GM23338 (cell line): ENCODE measurements at regions not wholly inside any gene's neighbourhood (a gene's known extent, or its start where the extent isn't known, plus 50 kb on each side); places are given as distances from the start of the nearest gene placed in this dataset.

Experiments used
- ATAC-seq: fragments of 200-7000 bp; cut with Tn5 transposase; 3 replicates; pipeline ENCODE4 v1.9.1; 2020
- DNase-seq: peaks from one replicate; pipeline ENCODE4 v3.0.0-alpha.2; 2015; ENCODE audit warnings: low spot score
- H2AFZ ChIP-seq: fragments of 200-600 bp; sonication (generic); 2 replicates; pipeline ENCODE4 v1.8.0; 2016; ENCODE audit warnings: antibody characterized with exemption, mild to moderate bottlenecking, moderate library complexity
- H3F3A ChIP-seq: fragments of 200-600 bp; sonication (generic); replicated peaks from 2 replicates; pipeline ENCODE4 v1.8.0; 2017; ENCODE audit warnings: antibody characterized with exemption, mixed run types, low read depth
- H3K27ac ChIP-seq: fragments of 200-600 bp; sonication (generic); 2 replicates; pipeline ENCODE4 v1.6.1; 2016; ENCODE audit warnings: low read depth
- H3K27me3 ChIP-seq: fragments of 200-600 bp; sonication (generic); 2 replicates; pipeline ENCODE4 v1.8.0; 2016; ENCODE audit warnings: mild to moderate bottlenecking, mixed run types, moderate library complexity; ENCODE audit not compliant: insufficient read depth
- H3K36me3 ChIP-seq: fragments of 200-600 bp; sonication (generic); 2 replicates; pipeline ENCODE4 v1.8.0; 2016; ENCODE audit warnings: mild to moderate bottlenecking; ENCODE audit not compliant: insufficient read depth
- H3K4me1 ChIP-seq: fragments of 200-600 bp; sonication (generic); 2 replicates; pipeline ENCODE4 v1.8.0; 2016; ENCODE audit warnings: mild to moderate bottlenecking, moderate library complexity; ENCODE audit not compliant: insufficient read depth
- H3K4me2 ChIP-seq: fragments of 200-600 bp; sonication (generic); 2 replicates; pipeline ENCODE4 v1.7.1; 2017; ENCODE audit warnings: mixed run types
- H3K4me3 ChIP-seq: fragments of 200-600 bp; sonication (generic); 2 replicates; pipeline ENCODE4 v1.6.1; 2016; ENCODE audit warnings: mixed run types
- H3K79me2 ChIP-seq: fragments of 200-600 bp; sonication (generic); replicated peaks from 2 replicates; pipeline ENCODE4 v1.8.0; 2017; ENCODE audit warnings: mild to moderate bottlenecking; ENCODE audit not compliant: insufficient read depth
- H3K9me2 ChIP-seq: fragments of 200-600 bp; sonication (generic); 2 replicates; pipeline ENCODE4 v1.8.0; 2017; ENCODE audit not compliant: insufficient read depth
- H4K20me1 ChIP-seq: fragments of 200-600 bp; sonication (generic); replicated peaks from 2 replicates; pipeline ENCODE4 v1.8.0; 2017; ENCODE audit warnings: mild to moderate bottlenecking; ENCODE audit not compliant: insufficient read depth
- H3K27ac Mint-ChIP-seq: 2 replicates; pipeline ENCODE4 v1.8.0; 2020; ENCODE audit warnings: inconsistent platforms, mild to moderate bottlenecking, moderate library complexity, mixed read lengths
- H3K27me3 Mint-ChIP-seq: 3 replicates; pipeline ENCODE4 v1.8.0; 2022; ENCODE audit warnings: low read depth, mild to moderate bottlenecking, moderate library complexity, mixed read lengths, inconsistent platforms; ENCODE audit not compliant: insufficient read depth, poor library complexity
- H3K36me3 Mint-ChIP-seq: 3 replicates; pipeline ENCODE4 v1.8.0; 2021; ENCODE audit warnings: low read depth, mild to moderate bottlenecking, inconsistent platforms, moderate library complexity, mixed read lengths
- H3K4me1 Mint-ChIP-seq: 3 replicates; pipeline ENCODE4 v1.8.0; 2020; ENCODE audit warnings: mild to moderate bottlenecking, inconsistent platforms, mixed read lengths
- H3K4me3 Mint-ChIP-seq: 3 replicates; pipeline ENCODE4 v1.8.0; 2021; ENCODE audit warnings: moderate library complexity, mild to moderate bottlenecking, inconsistent platforms, mixed read lengths
- H3K9me3 Mint-ChIP-seq: 3 replicates; pipeline ENCODE4 v1.8.0; 2020; ENCODE audit warnings: moderate library complexity, mild to moderate bottlenecking, inconsistent platforms, mixed read lengths
- CREB1 ChIP-seq: fragments of 250-450 bp; sonication (Bioruptor Pico); IDR thresholded peaks from 2 replicates; pipeline ENCODE4 v1.5.0; 2020; ENCODE audit warnings: low read depth, mild to moderate bottlenecking, moderate library complexity
- ETS1 ChIP-seq: IDR thresholded peaks from 2 replicates; pipeline ENCODE4 v1.6.1; 2016; ENCODE audit warnings: antibody characterized with exemption
- EZH2 ChIP-seq: fragments of 200-600 bp; sonication (generic); IDR thresholded peaks from one replicate; pipeline ENCODE4 v1.8.0; 2017; ENCODE audit warnings: antibody characterized with exemption, mild to moderate bottlenecking, low read depth; ENCODE audit not compliant: unreplicated experiment
- NANOG ChIP-seq: IDR thresholded peaks from 2 replicates; pipeline ENCODE4 v1.6.1; 2016; ENCODE audit warnings: antibody characterized with exemption, borderline replicate concordance
- REST ChIP-seq: IDR thresholded peaks from one replicate; pipeline ENCODE4 v1.6.1; 2018; ENCODE audit warnings: antibody characterized with exemption; ENCODE audit not compliant: unreplicated experiment
- STAT1 ChIP-seq: IDR thresholded peaks from one replicate; pipeline ENCODE4 v1.6.1; 2016; ENCODE audit warnings: antibody characterized with exemption; ENCODE audit not compliant: unreplicated experiment
- ZNF114 ChIP-seq: fragments of 250-450 bp; sonication (Bioruptor Pico); IDR thresholded peaks from 2 replicates; pipeline ENCODE4 v1.5.0; 2020; ENCODE audit warnings: mild to moderate bottlenecking, moderate library complexity

- no peak for TF ChIP-seq REST
These were observed 329.0 kb downstream of the GBE1 start (continued) for GRCh38 chr3:81432456-81432855.

GRCh38 chr3:81426826-81427577 is 334.4 kb downstream of the GBE1 start:
- DNase-seq = peak; percentile 11
- Histone ChIP-seq H2AFZ (no peak overlapping the region; the same call in 1 of the 2 replicates), H3K27me3 (no peaks in the 10 kb centered on the region), H3F3A (no peaks in the 10 kb centered on the region), H3K4me2 (peak overlapping the region; percentile 25), H3K79me2 (no peaks in the 10 kb centered on the region), H3K4me1 (peaks cover 33% of the 10 kb centered on the region), H4K20me1 (no peaks in the 10 kb centered on the region), H3K27ac (peak overlapping the region; percentile 3), H3K9me2 (0 out of 2 replicates have a peak, but pooled peaks cover 3% of the 10 kb centered on the region), H3K36me3 (no peaks in the 10 kb centered on the region), H3K4me3 (no peak overlapping the region)
- peak overlapping the region; percentile 18; the same call in 1 of the 3 replicates for H3K4me3 Mint-ChIP-seq
- H3K27me3 Mint-ChIP-seq = no peaks in the 10 kb centered on the region
- H3K9me3 Mint-ChIP-seq = peaks cover 2% of the 10 kb centered on the region; the same call in 2 of the 3 replicates
- peaks cover 35% of the 10 kb centered on the region for H3K4me1 Mint-ChIP-seq
- 0 out of 2 replicates have a peak, but pooled peaks have one; percentile 19 for TF ChIP-seq NANOG
- TF ChIP-seq ZNF114 (CRISPR knock-in tag) = no peak
- TF ChIP-seq ETS1 = no peak
- H3K36me3 Mint-ChIP-seq = peaks cover 16% of the 10 kb centered on the region; the same call in 2 of the 3 replicates
- ATAC-seq = peak; percentile 86
- peak overlapping the region; percentile 27; the same call in 1 of the 2 replicates for H3K27ac Mint-ChIP-seq

GRCh38 chr3:81425198-81425868 is 336.1 kb downstream of the GBE1 start:
- no peak overlapping the region for H3K4me3 Mint-ChIP-seq
- Histone ChIP-seq H3K4me3 (no peak overlapping the region), H2AFZ (no peak overlapping the region), H3K4me2 (peak overlapping the region; percentile 39; the same call in 1 of the 2 replicates), H3K9me2 (0 out of 2 replicates have a peak, but pooled peaks cover 3% of the 10 kb centered on the region), H3K27ac (no peak overlapping the region), H3K79me2 (no peaks in the 10 kb centered on the region), H3K4me1 (peaks cover 33% of the 10 kb centered on the region), H3K36me3 (no peaks in the 10 kb centered on the region), H3K27me3 (no peaks in the 10 kb centered on the region), H4K20me1 (no peaks in the 10 kb centered on the region), H3F3A (no peaks in the 10 kb centered on the region)
- H3K27me3 Mint-ChIP-seq = no peaks in the 10 kb centered on the region
- H3K9me3 Mint-ChIP-seq = peaks cover 2% of the 10 kb centered on the region; the same call in 2 of the 3 replicates
- no peak overlapping the region; the same call in 1 of the 2 replicates for H3K27ac Mint-ChIP-seq
- peak; percentile 11 for DNase-seq
- peaks cover 36% of the 10 kb centered on the region for H3K4me1 Mint-ChIP-seq
- ATAC-seq = no peak
- peaks cover 16% of the 10 kb centered on the region; the same call in 2 of the 3 replicates for H3K36me3 Mint-ChIP-seq
- TF ChIP-seq STAT1 = no peak
- no peak for TF ChIP-seq CREB1 (CRISPR knock-in tag)
- no peak for TF ChIP-seq NANOG
- TF ChIP-seq REST = no peak
- TF ChIP-seq EZH2 = no peak
- TF ChIP-seq ZNF114 (CRISPR knock-in tag) = no peak
